ENCODE measurements at regions not wholly inside any gene's neighbourhood (a gene's known extent, or its start where the extent isn't known, plus 50 kb on each side); places are given as distances from the start of the nearest gene placed in this dataset.

GRCh38 chr2:196498962-196499361, 140.6 kb upstream of the CCDC150 start:
- H3K9me3 ChIP-seq: peaks cover 0 to 21% (median 9%) of the 10 kb centered on the region in 11 donors
- no peaks in the 10 kb centered on the region for H3K36me3 ChIP-seq
- no peaks in the 10 kb centered on the region for H3K27me3 ChIP-seq
- intact Hi-C loops (cut with DNase I): no loop called here
- DNase-seq: no peak
- ATAC-seq: no peak
- H3K4me1 ChIP-seq: peaks cover 0 to under 1% (median 0%) of the 10 kb centered on the region in 9 donors
- no peak overlapping the region for H3K27ac ChIP-seq
- H3K4me3 ChIP-seq: no peak overlapping the region
- no peak for TF ChIP-seq CTCF (IDR thresholded peaks at IDR 0.05)
- 86% methylated on average over 3 of the region's 3 CpGs for WGBS, 2 donors

GRCh38 chr2:196499686-196500085, 139.8 kb upstream of the CCDC150 start:
- Histone ChIP-seq H3K4me3 (no peak overlapping the region), H3K36me3 (no peaks in the 10 kb centered on the region), H3K4me1 (peaks cover 0 to 7% (median 0%) of the 10 kb centered on the region in 9 donors), H3K9me3 (peaks cover 0 to 21% (median 9%) of the 10 kb centered on the region in 11 donors), H3K27ac (no peak overlapping the region), H3K27me3 (no peaks in the 10 kb centered on the region)
- intact Hi-C loops (cut with DNase I): no loop called here
- ATAC-seq (no peak), DNase-seq (no peak)
- no peak for TF ChIP-seq CTCF (IDR thresholded peaks at IDR 0.05)
- 98 to 99% methylated on average over 2 of the region's 2 CpGs for WGBS, 2 donors

DNA sequence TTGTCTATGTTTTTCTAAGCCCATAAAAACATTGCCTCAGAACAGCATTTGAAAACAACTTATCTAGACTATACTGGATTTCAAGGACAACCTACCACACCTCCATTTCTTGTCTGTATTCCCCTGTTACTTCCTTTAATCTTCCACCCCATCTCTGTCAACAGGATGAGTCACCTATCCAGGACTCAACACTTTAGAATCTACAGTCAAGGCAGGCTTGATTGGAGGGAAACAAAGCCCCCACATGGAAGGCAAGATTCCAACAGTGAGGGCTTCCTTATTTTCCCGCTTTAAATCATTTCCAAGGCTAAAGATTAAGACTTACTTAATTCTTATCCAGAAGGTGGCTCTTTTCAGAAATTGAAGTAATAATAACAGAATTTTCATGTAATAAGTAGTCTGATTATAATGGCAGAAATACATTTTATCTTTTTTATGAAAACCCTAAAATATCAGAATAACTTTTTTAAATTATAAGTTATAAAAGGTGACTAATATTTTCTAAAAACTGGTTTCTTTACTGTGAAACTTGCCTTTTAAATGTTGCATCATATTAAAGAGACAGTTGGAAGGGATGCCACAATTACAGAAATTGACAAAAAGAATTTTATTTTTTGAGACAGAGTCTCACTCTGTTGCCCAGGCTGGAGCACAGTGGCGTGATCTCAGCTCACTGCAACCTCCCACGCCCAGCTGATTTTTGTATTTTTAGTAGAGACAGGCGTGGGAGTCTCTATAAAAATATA, 138.7 kb upstream of the CCDC150 start:
- ATAC-seq: no peak
- TF ChIP-seq CTCF (IDR thresholded peaks at IDR 0.05): no peak
- Histone ChIP-seq H3K27me3 (no peaks in the 10 kb centered on the region), H3K36me3 (no peaks in the 10 kb centered on the region), H3K9me3 (peaks cover 0 to 21% (median 9%) of the 10 kb centered on the region in 11 donors), H3K27ac (no peak overlapping the region), H3K4me1 (peaks cover 0 to 13% (median 0%) of the 10 kb centered on the region in 9 donors), H3K4me3 (no peak overlapping the region)
- WGBS, 2 donors: 86% methylated on average over 4 of the region's 4 CpGs
- intact Hi-C loops (cut with DNase I): no loop called here
- no peak for DNase-seq

GRCh38 chr2:196501836-196502235, 137.7 kb upstream of the CCDC150 start:
- Histone ChIP-seq H3K27ac (no peak overlapping the region), H3K9me3 (peaks cover 0 to 21% (median 9%) of the 10 kb centered on the region in 11 donors), H3K4me1 (peaks cover 0 to 13% (median 0%) of the 10 kb centered on the region in 9 donors), H3K27me3 (no peaks in the 10 kb centered on the region), H3K4me3 (no peak overlapping the region), H3K36me3 (no peaks in the 10 kb centered on the region)
- 86 to 91% methylated on average over 2 of the region's 2 CpGs for WGBS, 2 donors
- ATAC-seq (no peak), DNase-seq (no peak)
- intact Hi-C loops (cut with DNase I): no loop called here
- TF ChIP-seq CTCF (IDR thresholded peaks at IDR 0.05): no peak
